Caco-2 (cell line): ENCODE measurements at regions not wholly inside any gene's neighbourhood (a gene's known extent, or its start where the extent isn't known, plus 50 kb on each side); places are given as distances from the start of the nearest gene placed in this dataset.

Experiments
- BruUV-seq: library from RNA; stranded (reverse); fragments of 400-500 nt; replicated peaks from 2 replicates; lab custom pipeline; 2021; lab: Mats Ljungman, UMichigan
- CTCF ChIA-PET: fragments of 300-600 bp; sonication (Branson Sonifier 250); formaldehyde crosslinking; loops from one replicate; lab custom pipeline; 2022; ENCODE audit warnings: antibody characterized with exemption; lab: Charles Lee
- POLR2A ChIA-PET: fragments of 300-600 bp; sonication (Branson Sonifier 250); formaldehyde crosslinking; loops from one replicate; lab custom pipeline; 2022; ENCODE audit warnings: antibody characterized with exemption; lab: Charles Lee
- DNase-seq, 2 experiments: peaks; one replicate each; pipeline versions ENCODE4 v3.0.0 to v3.0.0-alpha.2; 2020 to 2022
- H3K27me3 ChIP-seq: replicated peaks from 2 replicates; pipeline ENCODE4 v1.6.0; 2011; ENCODE audit warnings: low read length; ENCODE audit not compliant: control insufficient read depth, insufficient read depth
- H3K36me3 ChIP-seq: 2 replicates; pipeline ENCODE4 v1.5.1; 2011; ENCODE audit warnings: low read length; ENCODE audit not compliant: control insufficient read depth, insufficient read depth
- H3K4me1 ChIP-seq: fragments of 250-450 bp; sonication (Bioruptor Pico); 2 replicates; pipeline ENCODE4 v1.5.1; 2020; ENCODE audit warnings: mild to moderate bottlenecking
- H3K4me3 ChIP-seq: 2 replicates; pipeline ENCODE4 v1.5.1; 2011; ENCODE audit warnings: low read depth, mild to moderate bottlenecking, control low read depth, low read length
- H3K9me3 ChIP-seq: fragments of 250-450 bp; sonication (Bioruptor Pico); 2 replicates; pipeline ENCODE4 v1.5.1; 2020; ENCODE audit warnings: mild to moderate bottlenecking, moderate library complexity
- H3K27ac Mint-ChIP-seq: one replicate; pipeline ENCODE4 v1.8.0; 2022; ENCODE audit warnings: mixed read lengths; ENCODE audit not compliant: unreplicated experiment
- H3K27me3 Mint-ChIP-seq: one replicate; pipeline ENCODE4 v1.8.0; 2022; ENCODE audit warnings: mixed read lengths; ENCODE audit not compliant: insufficient read depth, unreplicated experiment
- H3K36me3 Mint-ChIP-seq: one replicate; pipeline ENCODE4 v1.8.0; 2022; ENCODE audit warnings: mild to moderate bottlenecking, mixed read lengths; ENCODE audit not compliant: insufficient read depth, unreplicated experiment
- H3K4me1 Mint-ChIP-seq: one replicate; pipeline ENCODE4 v1.8.0; 2022; ENCODE audit warnings: low read depth, mixed read lengths; ENCODE audit not compliant: unreplicated experiment
- H3K4me3 Mint-ChIP-seq: one replicate; pipeline ENCODE4 v1.8.0; 2022; ENCODE audit warnings: mild to moderate bottlenecking, moderate library complexity, mixed read lengths; ENCODE audit not compliant: unreplicated experiment
- H3K9me3 Mint-ChIP-seq: one replicate; pipeline ENCODE4 v1.8.0; 2022; ENCODE audit warnings: mixed read lengths; ENCODE audit not compliant: unreplicated experiment
- CTCF ChIP-seq, 2 experiments: fragments of 200-600 bp in 1 of 2; IDR thresholded peaks; 1 replicate in 1 of 2; 2 replicates in 1 of 2; pipeline versions ENCODE4 v1.5.1 to v1.8.0; 2011 to 2022; ENCODE audit warnings: antibody characterized with exemption in 1 of 2, control low read depth in 1 of 2, inconsistent platforms in 1 of 2, low read depth in 1 of 2, low read length in 1 of 2, mild to moderate bottlenecking in 1 of 2, moderate library complexity in 1 of 2; ENCODE audit not compliant: insufficient read depth in 1 of 2, severe bottlenecking in 1 of 2, unreplicated experiment in 1 of 2
- intact Hi-C: fragments of 100-400 bp; cut with micrococcal nuclease; formaldehyde crosslinking; loops from one replicate; pipeline ENCODE4 v1.10.0; 2022; ENCODE audit not compliant: unreplicated experiment

- Histone ChIP-seq H3K27me3 (no peaks in the 10 kb centered on the region), H3K36me3 (no peaks in the 10 kb centered on the region), H3K4me1 (peaks cover 8% of the 10 kb centered on the region; the same call in 1 of the 2 replicates), H3K4me3 (no peak overlapping the region), H3K9me3 (no peaks in the 10 kb centered on the region)
- no peaks in the 10 kb centered on the region for H3K9me3 Mint-ChIP-seq
- CTCF ChIA-PET = interaction anchor here (0.6 kb wide), 1 partner anchor 1262 kb away, joined by 5 read pairs; no protein-coding TSS in a partner anchor
- no peak overlapping the region for H3K4me3 Mint-ChIP-seq
- no peak for TF ChIP-seq CTCF (IDR thresholded peaks at IDR 0.05; ENCODE audit: insufficient read depth in 1 of 2, low read depth in 1 of 2, low read length in 1 of 2, severe bottlenecking in 1 of 2, unreplicated experiment in 1 of 2)
- no peak overlapping the region for H3K27ac Mint-ChIP-seq
- peaks cover 4% of the 10 kb centered on the region for H3K27me3 Mint-ChIP-seq
- intact Hi-C loops = no loop called here
- peaks cover 7% of the 10 kb centered on the region for H3K4me1 Mint-ChIP-seq
- BruUV-seq = no TSS peak
- DNase-seq = no peak
- POLR2A ChIA-PET = no interaction called here
- H3K36me3 Mint-ChIP-seq = no peaks in the 10 kb centered on the region
Observed at GRCh38 chr1:47647327-47647845, 209.5 kb downstream of the FOXD2 start.

GRCh38 chr1:47650205-47650604, 212.4 kb downstream of the FOXD2 start:
- Histone ChIP-seq H3K9me3 (no peaks in the 10 kb centered on the region), H3K4me3 (no peak overlapping the region), H3K27me3 (no peaks in the 10 kb centered on the region), H3K36me3 (no peaks in the 10 kb centered on the region), H3K4me1 (peaks cover 11% of the 10 kb centered on the region; the same call in 1 of the 2 replicates)
- peaks cover 7% of the 10 kb centered on the region for H3K4me1 Mint-ChIP-seq
- POLR2A ChIA-PET = no interaction called here
- no peak for TF ChIP-seq CTCF (IDR thresholded peaks at IDR 0.05; ENCODE audit: insufficient read depth in 1 of 2, low read depth in 1 of 2, low read length in 1 of 2, severe bottlenecking in 1 of 2, unreplicated experiment in 1 of 2)
- no peaks in the 10 kb centered on the region for H3K9me3 Mint-ChIP-seq
- intact Hi-C loops = loop anchor here (5.0 kb wide), 1 partner anchor 47 kb away; no protein-coding TSS in a partner anchor
- H3K36me3 Mint-ChIP-seq = no peaks in the 10 kb centered on the region
- no peak overlapping the region for H3K4me3 Mint-ChIP-seq
- H3K27me3 Mint-ChIP-seq = peaks cover 2% of the 10 kb centered on the region
- CTCF ChIA-PET = no interaction called here
- DNase-seq = no peak
- BruUV-seq = no TSS peak
- no peak overlapping the region for H3K27ac Mint-ChIP-seq

- no peak for DNase-seq
- CTCF ChIA-PET = no interaction called here
- BruUV-seq = no TSS peak
Observed at GRCh38 chr1:47650611-47651010, 212.8 kb downstream of the FOXD2 start.

More at GRCh38 chr1:47650611-47651010, 212.8 kb downstream of the FOXD2 start:
- Mint-ChIP-seq H3K36me3 (no peaks in the 10 kb centered on the region), H3K4me3 (no peak overlapping the region), H3K4me1 (peaks cover 7% of the 10 kb centered on the region), H3K27me3 (peaks cover 2% of the 10 kb centered on the region), H3K27ac (no peak overlapping the region), H3K9me3 (no peaks in the 10 kb centered on the region)
- H3K4me3 ChIP-seq = no peak overlapping the region
- intact Hi-C loops = loop anchor here (5.0 kb wide), 1 partner anchor 47 kb away; no protein-coding TSS in a partner anchor
- no peaks in the 10 kb centered on the region for H3K27me3 ChIP-seq
- peaks cover 11% of the 10 kb centered on the region; the same call in 1 of the 2 replicates for H3K4me1 ChIP-seq
- no peaks in the 10 kb centered on the region for H3K36me3 ChIP-seq
- TF ChIP-seq CTCF (IDR thresholded peaks at IDR 0.05; ENCODE audit: insufficient read depth in 1 of 2, low read depth in 1 of 2, low read length in 1 of 2, severe bottlenecking in 1 of 2, unreplicated experiment in 1 of 2) = no peak
- POLR2A ChIA-PET = no interaction called here
- no peaks in the 10 kb centered on the region for H3K9me3 ChIP-seq
